SK-N-SH (cell line): ENCODE measurements at regions not wholly inside any gene's neighbourhood (a gene's known extent, or its start where the extent isn't known, plus 50 kb on each side); places are given as distances from the start of the nearest gene placed in this dataset.

Experiments used
- EP300 ChIP-seq, 2 experiments: IDR thresholded peaks; 2 replicates each; pipeline versions ENCODE4 v1.4.0 to v1.6.1; 2012; ENCODE audit warnings: borderline replicate concordance in 1 of 2, low read depth in 1 of 2, low read length in 1 of 2
- FOXJ3 ChIP-seq: sonication (generic); formaldehyde crosslinking; IDR thresholded peaks from 2 replicates; pipeline ENCODE4 v1.5.1; 2020; ENCODE audit warnings: mild to moderate bottlenecking, missing genetic modification reagents
- FOXM1 ChIP-seq: IDR thresholded peaks from 2 replicates; pipeline ENCODE4 v1.4.0; 2012; ENCODE audit warnings: low read depth, mild to moderate bottlenecking
- GABPA ChIP-seq: IDR thresholded peaks from 2 replicates; pipeline ENCODE4 v1.4.0; 2012; ENCODE audit warnings: low read depth, mild to moderate bottlenecking
- JUND ChIP-seq: IDR thresholded peaks from 2 replicates; pipeline ENCODE4 v1.4.0; 2012
- MXI1 ChIP-seq: IDR thresholded peaks from 2 replicates; pipeline ENCODE4 v1.6.1; 2012; ENCODE audit warnings: mild to moderate bottlenecking, low read depth, low read length, improper control_type of control experiment
- POLR2AphosphoS5 ChIP-seq: IDR thresholded peaks from 2 replicates; pipeline ENCODE4 v1.6.1; 2012; ENCODE audit warnings: low read depth, low read length
- TF ChIP-seq, protein P1 (sequence below): fragments of 200-600 bp; sonication (generic); IDR thresholded peaks from 2 replicates; pipeline ENCODE4 v1.6.1; 2017; ENCODE audit warnings: antibody characterized with exemption, mild to moderate bottlenecking, moderate library complexity
- TF ChIP-seq, protein P2 (sequence below): IDR thresholded peaks from 2 replicates; pipeline ENCODE4 v1.4.0; 2012; ENCODE audit warnings: low read depth, borderline replicate concordance
- TF ChIP-seq, protein P3 (sequence below): IDR thresholded peaks from 2 replicates; pipeline ENCODE4; 2012
- TF ChIP-seq, protein P4 (sequence below): IDR thresholded peaks from 2 replicates; pipeline ENCODE4 v1.4.0; 2012; ENCODE audit warnings: low read depth, borderline replicate concordance
- TF ChIP-seq, protein P5 (sequence below): fragments of 150-350 bp; IDR thresholded peaks from 2 replicates; pipeline ENCODE4 v1.6.1; 2017; ENCODE audit warnings: antibody characterized with exemption, low read length, low read depth, borderline replicate concordance
- TF ChIP-seq, protein P6 (sequence below): IDR thresholded peaks from 2 replicates; pipeline ENCODE4 v1.6.1; 2012; ENCODE audit warnings: mild to moderate bottlenecking, low read depth, low read length, moderate library complexity
- TF ChIP-seq, protein P7 (sequence below): IDR thresholded peaks from 2 replicates; pipeline ENCODE4 v1.4.0; 2012; ENCODE audit warnings: low read depth

DNA sequence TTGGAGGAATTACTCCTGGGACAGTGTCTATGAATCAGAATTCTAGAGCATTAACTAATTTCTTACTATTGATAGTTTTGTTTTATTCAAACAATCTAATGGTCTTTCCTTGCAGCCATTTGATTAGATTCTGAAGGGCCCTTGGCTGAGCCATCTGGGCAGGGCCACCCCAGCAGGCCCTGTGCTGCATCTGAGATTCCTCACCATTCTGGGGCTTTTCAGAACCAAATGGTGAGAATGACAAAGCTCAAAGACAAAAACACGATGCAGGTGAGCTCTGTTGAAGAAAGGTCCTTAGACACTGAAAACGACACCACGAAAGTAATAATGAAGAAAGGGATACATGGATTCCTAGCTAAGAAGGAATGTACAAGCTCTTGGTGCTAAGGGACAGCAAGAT, 321.0 kb upstream of the IRX4 start:
- TF ChIP-seq, protein P1, sequence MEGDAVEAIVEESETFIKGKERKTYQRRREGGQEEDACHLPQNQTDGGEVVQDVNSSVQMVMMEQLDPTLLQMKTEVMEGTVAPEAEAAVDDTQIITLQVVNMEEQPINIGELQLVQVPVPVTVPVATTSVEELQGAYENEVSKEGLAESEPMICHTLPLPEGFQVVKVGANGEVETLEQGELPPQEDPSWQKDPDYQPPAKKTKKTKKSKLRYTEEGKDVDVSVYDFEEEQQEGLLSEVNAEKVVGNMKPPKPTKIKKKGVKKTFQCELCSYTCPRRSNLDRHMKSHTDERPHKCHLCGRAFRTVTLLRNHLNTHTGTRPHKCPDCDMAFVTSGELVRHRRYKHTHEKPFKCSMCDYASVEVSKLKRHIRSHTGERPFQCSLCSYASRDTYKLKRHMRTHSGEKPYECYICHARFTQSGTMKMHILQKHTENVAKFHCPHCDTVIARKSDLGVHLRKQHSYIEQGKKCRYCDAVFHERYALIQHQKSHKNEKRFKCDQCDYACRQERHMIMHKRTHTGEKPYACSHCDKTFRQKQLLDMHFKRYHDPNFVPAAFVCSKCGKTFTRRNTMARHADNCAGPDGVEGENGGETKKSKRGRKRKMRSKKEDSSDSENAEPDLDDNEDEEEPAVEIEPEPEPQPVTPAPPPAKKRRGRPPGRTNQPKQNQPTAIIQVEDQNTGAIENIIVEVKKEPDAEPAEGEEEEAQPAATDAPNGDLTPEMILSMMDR, result no peak
- TF ChIP-seq FOXM1 (no peak), EP300 (IDR thresholded peaks at IDR 0.05; ENCODE audit: borderline replicate concordance in 1 of 2, low read depth in 1 of 2, low read length in 1 of 2) (no peak), GABPA (no peak), MXI1 (no peak), FOXJ3 (CRISPR knock-in tag) (no peak), POLR2AphosphoS5 (no peak), JUND (no peak)
- TF ChIP-seq, protein P2, sequence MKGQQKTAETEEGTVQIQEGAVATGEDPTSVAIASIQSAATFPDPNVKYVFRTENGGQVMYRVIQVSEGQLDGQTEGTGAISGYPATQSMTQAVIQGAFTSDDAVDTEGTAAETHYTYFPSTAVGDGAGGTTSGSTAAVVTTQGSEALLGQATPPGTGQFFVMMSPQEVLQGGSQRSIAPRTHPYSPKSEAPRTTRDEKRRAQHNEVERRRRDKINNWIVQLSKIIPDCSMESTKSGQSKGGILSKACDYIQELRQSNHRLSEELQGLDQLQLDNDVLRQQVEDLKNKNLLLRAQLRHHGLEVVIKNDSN, result no peak
- TF ChIP-seq, protein P3, sequence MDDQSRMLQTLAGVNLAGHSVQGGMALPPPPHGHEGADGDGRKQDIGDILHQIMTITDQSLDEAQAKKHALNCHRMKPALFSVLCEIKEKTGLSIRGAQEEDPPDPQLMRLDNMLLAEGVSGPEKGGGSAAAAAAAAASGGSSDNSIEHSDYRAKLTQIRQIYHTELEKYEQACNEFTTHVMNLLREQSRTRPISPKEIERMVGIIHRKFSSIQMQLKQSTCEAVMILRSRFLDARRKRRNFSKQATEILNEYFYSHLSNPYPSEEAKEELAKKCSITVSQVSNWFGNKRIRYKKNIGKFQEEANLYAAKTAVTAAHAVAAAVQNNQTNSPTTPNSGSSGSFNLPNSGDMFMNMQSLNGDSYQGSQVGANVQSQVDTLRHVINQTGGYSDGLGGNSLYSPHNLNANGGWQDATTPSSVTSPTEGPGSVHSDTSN, result no peak
- TF ChIP-seq, protein P4, sequence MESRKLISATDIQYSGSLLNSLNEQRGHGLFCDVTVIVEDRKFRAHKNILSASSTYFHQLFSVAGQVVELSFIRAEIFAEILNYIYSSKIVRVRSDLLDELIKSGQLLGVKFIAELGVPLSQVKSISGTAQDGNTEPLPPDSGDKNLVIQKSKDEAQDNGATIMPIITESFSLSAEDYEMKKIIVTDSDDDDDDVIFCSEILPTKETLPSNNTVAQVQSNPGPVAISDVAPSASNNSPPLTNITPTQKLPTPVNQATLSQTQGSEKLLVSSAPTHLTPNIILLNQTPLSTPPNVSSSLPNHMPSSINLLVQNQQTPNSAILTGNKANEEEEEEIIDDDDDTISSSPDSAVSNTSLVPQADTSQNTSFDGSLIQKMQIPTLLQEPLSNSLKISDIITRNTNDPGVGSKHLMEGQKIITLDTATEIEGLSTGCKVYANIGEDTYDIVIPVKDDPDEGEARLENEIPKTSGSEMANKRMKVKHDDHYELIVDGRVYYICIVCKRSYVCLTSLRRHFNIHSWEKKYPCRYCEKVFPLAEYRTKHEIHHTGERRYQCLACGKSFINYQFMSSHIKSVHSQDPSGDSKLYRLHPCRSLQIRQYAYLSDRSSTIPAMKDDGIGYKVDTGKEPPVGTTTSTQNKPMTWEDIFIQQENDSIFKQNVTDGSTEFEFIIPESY, result no peak
- TF ChIP-seq, protein P5, sequence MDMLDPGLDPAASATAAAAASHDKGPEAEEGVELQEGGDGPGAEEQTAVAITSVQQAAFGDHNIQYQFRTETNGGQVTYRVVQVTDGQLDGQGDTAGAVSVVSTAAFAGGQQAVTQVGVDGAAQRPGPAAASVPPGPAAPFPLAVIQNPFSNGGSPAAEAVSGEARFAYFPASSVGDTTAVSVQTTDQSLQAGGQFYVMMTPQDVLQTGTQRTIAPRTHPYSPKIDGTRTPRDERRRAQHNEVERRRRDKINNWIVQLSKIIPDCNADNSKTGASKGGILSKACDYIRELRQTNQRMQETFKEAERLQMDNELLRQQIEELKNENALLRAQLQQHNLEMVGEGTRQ, result no peak
- TF ChIP-seq, protein P6, sequence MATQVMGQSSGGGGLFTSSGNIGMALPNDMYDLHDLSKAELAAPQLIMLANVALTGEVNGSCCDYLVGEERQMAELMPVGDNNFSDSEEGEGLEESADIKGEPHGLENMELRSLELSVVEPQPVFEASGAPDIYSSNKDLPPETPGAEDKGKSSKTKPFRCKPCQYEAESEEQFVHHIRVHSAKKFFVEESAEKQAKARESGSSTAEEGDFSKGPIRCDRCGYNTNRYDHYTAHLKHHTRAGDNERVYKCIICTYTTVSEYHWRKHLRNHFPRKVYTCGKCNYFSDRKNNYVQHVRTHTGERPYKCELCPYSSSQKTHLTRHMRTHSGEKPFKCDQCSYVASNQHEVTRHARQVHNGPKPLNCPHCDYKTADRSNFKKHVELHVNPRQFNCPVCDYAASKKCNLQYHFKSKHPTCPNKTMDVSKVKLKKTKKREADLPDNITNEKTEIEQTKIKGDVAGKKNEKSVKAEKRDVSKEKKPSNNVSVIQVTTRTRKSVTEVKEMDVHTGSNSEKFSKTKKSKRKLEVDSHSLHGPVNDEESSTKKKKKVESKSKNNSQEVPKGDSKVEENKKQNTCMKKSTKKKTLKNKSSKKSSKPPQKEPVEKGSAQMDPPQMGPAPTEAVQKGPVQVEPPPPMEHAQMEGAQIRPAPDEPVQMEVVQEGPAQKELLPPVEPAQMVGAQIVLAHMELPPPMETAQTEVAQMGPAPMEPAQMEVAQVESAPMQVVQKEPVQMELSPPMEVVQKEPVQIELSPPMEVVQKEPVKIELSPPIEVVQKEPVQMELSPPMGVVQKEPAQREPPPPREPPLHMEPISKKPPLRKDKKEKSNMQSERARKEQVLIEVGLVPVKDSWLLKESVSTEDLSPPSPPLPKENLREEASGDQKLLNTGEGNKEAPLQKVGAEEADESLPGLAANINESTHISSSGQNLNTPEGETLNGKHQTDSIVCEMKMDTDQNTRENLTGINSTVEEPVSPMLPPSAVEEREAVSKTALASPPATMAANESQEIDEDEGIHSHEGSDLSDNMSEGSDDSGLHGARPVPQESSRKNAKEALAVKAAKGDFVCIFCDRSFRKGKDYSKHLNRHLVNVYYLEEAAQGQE, result no peak
- TF ChIP-seq, protein P7, sequence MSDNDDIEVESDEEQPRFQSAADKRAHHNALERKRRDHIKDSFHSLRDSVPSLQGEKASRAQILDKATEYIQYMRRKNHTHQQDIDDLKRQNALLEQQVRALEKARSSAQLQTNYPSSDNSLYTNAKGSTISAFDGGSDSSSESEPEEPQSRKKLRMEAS, result no peak
